ENCODE measurements at regions not wholly inside any gene's neighbourhood (a gene's known extent, or its start where the extent isn't known, plus 50 kb on each side); places are given as distances from the start of the nearest gene placed in this dataset.

DNA sequence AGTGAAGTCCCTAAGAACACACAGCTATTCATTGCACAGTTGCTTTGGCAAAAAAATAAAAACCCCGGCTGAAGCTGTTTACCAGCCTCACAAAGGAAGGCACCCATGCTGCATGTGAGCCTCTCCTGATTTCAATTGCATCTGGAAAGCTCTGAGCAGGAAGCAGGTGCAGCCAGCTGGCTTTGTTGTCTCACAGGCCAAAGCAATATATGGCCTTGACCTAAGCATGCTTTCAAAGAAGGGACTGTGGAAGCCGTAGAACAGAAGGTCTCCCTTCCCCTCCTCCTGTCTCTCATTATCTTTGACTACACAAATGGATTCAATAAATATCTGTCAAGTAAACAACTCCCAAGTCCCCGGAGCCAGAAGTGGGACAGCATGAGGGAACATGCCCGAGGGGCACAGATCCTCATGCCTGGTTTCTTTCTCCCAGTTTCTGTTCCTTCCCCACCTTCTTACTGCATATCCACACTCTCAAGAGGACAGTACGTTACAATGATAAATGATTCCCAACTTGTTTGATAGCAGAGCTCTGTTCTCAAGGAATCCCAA is 57.2 kb upstream of the PCSK2 start:
- no peak for DNase-seq (ENCODE audit: low spot score)
- no peak overlapping the region for H3K4me3 ChIP-seq (ENCODE audit: low read depth, low read length, poor library complexity, severe bottlenecking)
- H3K9me3 ChIP-seq (ENCODE audit: low read length): no peaks in the 10 kb centered on the region
- H3K27ac ChIP-seq (ENCODE audit: low read depth, low read length, poor library complexity, severe bottlenecking): no peak overlapping the region
- H3K4me2 ChIP-seq (ENCODE audit: low read length): no peak overlapping the region
- BruUV-seq (replicated peaks): no TSS peak
- no peak for TF ChIP-seq EZH2phosphoT487 (IDR thresholded peaks at IDR 0.05; ENCODE audit: borderline replicate concordance, low read depth, low read length)
- TF ChIP-seq, protein P1, sequence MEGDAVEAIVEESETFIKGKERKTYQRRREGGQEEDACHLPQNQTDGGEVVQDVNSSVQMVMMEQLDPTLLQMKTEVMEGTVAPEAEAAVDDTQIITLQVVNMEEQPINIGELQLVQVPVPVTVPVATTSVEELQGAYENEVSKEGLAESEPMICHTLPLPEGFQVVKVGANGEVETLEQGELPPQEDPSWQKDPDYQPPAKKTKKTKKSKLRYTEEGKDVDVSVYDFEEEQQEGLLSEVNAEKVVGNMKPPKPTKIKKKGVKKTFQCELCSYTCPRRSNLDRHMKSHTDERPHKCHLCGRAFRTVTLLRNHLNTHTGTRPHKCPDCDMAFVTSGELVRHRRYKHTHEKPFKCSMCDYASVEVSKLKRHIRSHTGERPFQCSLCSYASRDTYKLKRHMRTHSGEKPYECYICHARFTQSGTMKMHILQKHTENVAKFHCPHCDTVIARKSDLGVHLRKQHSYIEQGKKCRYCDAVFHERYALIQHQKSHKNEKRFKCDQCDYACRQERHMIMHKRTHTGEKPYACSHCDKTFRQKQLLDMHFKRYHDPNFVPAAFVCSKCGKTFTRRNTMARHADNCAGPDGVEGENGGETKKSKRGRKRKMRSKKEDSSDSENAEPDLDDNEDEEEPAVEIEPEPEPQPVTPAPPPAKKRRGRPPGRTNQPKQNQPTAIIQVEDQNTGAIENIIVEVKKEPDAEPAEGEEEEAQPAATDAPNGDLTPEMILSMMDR (conservative IDR thresholded peaks at IDR 0.05; ENCODE audit: low read length): no peak
- H4K20me1 ChIP-seq (ENCODE audit: insufficient read depth, low read length): no peaks in the 10 kb centered on the region
- CTCF ChIA-PET (ENCODE audit: unreplicated experiment): no interaction called here
- H3K79me2 ChIP-seq (ENCODE audit: insufficient read depth, low read depth, low read length): no peaks in the 10 kb centered on the region
- H3K9me2 ChIP-seq (ENCODE audit: insufficient read depth, low read length): no peaks in the 10 kb centered on the region
- POLR2A ChIA-PET: no interaction called here
- intact Hi-C loops (cut with micrococcal nuclease; ENCODE audit: unreplicated experiment): no loop called here
- H3K36me3 ChIP-seq (ENCODE audit: insufficient read depth, low read length): no peaks in the 10 kb centered on the region
- no peaks in the 10 kb centered on the region for H3K4me1 ChIP-seq (ENCODE audit: insufficient read depth, low read length, poor library complexity, severe bottlenecking)
- H2AFZ ChIP-seq (ENCODE audit: low read length): no peak overlapping the region

DNA sequence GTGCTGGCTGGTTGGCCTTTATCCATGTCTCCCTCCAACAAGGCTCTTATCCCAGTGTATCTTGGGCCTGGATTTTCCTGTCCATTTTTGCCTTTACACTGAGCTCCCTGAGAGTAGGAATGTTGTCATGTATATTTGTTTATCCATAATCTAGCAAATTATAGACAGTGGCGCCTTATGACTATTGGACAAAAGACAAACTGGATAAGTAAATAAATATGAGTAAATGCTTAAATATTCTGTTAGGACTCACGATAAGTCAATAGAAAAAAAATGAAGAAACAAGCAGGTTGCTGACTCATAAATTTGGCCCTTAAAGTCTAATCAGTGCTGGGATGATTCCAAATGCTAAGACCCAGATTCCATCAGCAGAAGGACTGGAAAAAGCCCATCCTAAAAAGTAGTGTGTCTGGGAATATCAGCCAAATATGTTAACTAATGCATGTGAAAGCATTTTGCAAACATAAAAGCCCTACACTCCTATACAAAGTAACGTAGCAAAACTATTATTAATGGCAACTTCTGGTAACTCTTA is 55.0 kb upstream of the PCSK2 start:
- no peak overlapping the region for H2AFZ ChIP-seq (ENCODE audit: low read length)
- no peak for DNase-seq (ENCODE audit: low spot score)
- H3K9me3 ChIP-seq (ENCODE audit: low read length): no peaks in the 10 kb centered on the region
- no peaks in the 10 kb centered on the region for H3K79me2 ChIP-seq (ENCODE audit: insufficient read depth, low read depth, low read length)
- H3K27ac ChIP-seq (ENCODE audit: low read depth, low read length, poor library complexity, severe bottlenecking): no peak overlapping the region
- BruUV-seq (replicated peaks): no TSS peak
- no peaks in the 10 kb centered on the region for H3K4me1 ChIP-seq (ENCODE audit: insufficient read depth, low read length, poor library complexity, severe bottlenecking)
- H3K9me2 ChIP-seq (ENCODE audit: insufficient read depth, low read length): no peaks in the 10 kb centered on the region
- no peak for TF ChIP-seq EZH2phosphoT487 (IDR thresholded peaks at IDR 0.05; ENCODE audit: borderline replicate concordance, low read depth, low read length)
- TF ChIP-seq, protein P1 (conservative IDR thresholded peaks at IDR 0.05; ENCODE audit: low read length): no peak
- H4K20me1 ChIP-seq (ENCODE audit: insufficient read depth, low read length): no peaks in the 10 kb centered on the region
- no peak overlapping the region for H3K4me3 ChIP-seq (ENCODE audit: low read depth, low read length, poor library complexity, severe bottlenecking)
- ChIA-PET POLR2A (interaction anchor here (0.5 kb wide), 1 partner anchor 78 kb away, joined by 4 read pairs; no protein-coding TSS in a partner anchor), CTCF (ENCODE audit: unreplicated experiment) (no interaction called here)
- intact Hi-C loops (cut with micrococcal nuclease; ENCODE audit: unreplicated experiment): no loop called here
- no peak overlapping the region for H3K4me2 ChIP-seq (ENCODE audit: low read length)
- H3K36me3 ChIP-seq (ENCODE audit: insufficient read depth, low read length): no peaks in the 10 kb centered on the region

DNA sequence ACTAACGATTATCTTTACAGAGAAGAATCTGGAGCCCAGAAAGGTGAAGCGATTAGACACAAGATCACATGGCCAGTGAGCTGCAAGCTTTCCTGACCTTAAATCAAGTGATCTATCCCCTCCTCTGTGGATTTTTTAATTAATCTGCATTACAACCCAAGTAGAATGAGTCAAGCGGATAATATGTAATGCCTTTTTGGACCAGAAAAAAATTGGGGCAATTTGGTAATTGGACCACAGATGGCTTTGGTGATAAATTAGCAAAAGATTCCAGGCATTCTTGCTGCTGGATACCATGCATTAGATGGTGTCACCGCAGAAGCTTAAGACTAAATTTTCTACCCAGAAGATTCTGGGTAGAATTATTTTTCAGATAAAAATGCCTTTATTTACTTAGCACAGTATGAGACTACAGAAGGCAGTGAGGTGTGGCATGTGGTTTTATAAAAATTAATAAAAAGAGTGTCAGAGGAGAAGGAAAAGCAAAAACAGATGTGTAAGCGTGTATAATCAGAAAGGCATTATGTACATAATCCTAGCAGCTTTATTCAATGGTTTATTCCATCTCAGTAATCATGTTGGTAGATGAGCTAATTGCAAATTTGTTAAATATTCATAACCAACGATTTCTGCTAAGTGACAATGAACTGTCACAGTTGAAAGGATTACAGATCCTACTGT is 53.9 kb upstream of the PCSK2 start:
- Histone ChIP-seq H3K27ac (ENCODE audit: low read depth, low read length, poor library complexity, severe bottlenecking) (no peak overlapping the region), H3K4me2 (ENCODE audit: low read length) (no peak overlapping the region), H3K4me3 (ENCODE audit: low read depth, low read length, poor library complexity, severe bottlenecking) (no peak overlapping the region), H2AFZ (ENCODE audit: low read length) (no peak overlapping the region), H3K9me2 (ENCODE audit: insufficient read depth, low read length) (no peaks in the 10 kb centered on the region), H4K20me1 (ENCODE audit: insufficient read depth, low read length) (no peaks in the 10 kb centered on the region), H3K9me3 (ENCODE audit: low read length) (no peaks in the 10 kb centered on the region), H3K79me2 (ENCODE audit: insufficient read depth, low read depth, low read length) (no peaks in the 10 kb centered on the region), H3K4me1 (ENCODE audit: insufficient read depth, low read length, poor library complexity, severe bottlenecking) (no peaks in the 10 kb centered on the region), H3K36me3 (ENCODE audit: insufficient read depth, low read length) (no peaks in the 10 kb centered on the region)
- DNase-seq (ENCODE audit: low spot score): no peak
- TF ChIP-seq EZH2phosphoT487 (IDR thresholded peaks at IDR 0.05; ENCODE audit: borderline replicate concordance, low read depth, low read length): no peak
- TF ChIP-seq, protein P1 (conservative IDR thresholded peaks at IDR 0.05; ENCODE audit: low read length): no peak
- intact Hi-C loops (cut with micrococcal nuclease; ENCODE audit: unreplicated experiment): no loop called here
- no TSS peak for BruUV-seq (replicated peaks)
- ChIA-PET POLR2A (no interaction called here), CTCF (ENCODE audit: unreplicated experiment) (no interaction called here)

Measured in OCI-LY7 (cell line).